ENCODE measurements at regions not wholly inside any gene's neighbourhood (a gene's known extent, or its start where the extent isn't known, plus 50 kb on each side); places are given as distances from the start of the nearest gene placed in this dataset.

DNA sequence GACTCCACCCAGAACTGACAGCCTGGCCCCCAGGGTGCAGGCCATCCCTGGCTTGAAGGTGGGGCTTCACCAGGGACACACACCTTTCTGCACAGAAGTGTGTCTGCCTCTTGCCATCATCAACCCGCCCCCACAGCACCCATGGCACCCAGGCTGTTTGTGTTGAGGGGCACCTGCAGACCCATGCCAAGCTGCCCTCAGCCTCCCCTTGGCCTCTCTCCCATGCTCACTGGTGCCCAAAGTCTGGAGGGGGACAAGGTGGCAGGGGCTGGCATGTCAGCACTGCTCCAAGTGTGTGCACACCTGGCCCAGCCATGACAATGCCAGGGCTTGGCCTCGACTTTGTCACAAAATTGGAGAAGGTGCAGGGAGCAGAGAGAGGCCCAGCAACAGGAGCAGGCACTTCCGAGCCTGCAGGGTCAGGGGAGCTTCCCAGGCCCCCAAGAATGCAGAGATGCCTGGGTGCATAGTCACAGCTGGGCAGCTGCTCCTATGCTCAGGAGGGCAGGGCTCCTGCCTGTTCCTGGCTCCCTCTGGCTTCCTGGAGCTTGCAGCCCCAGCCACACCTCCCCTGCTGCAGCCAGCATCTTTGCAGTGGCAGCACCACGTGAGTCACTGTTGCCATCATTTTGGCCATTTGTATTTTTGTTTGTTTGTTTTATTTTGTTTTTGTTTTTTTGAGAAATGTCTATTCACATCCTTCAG lies 280.6 kb upstream of the UBE2E3 start:
- DNase-seq, result no peak
- Histone ChIP-seq H3K4me3 (no peak overlapping the region), H3K9me3 (no peaks in the 10 kb centered on the region), H3K27me3 (no peaks in the 10 kb centered on the region), H3K36me3 (no peaks in the 10 kb centered on the region), H3K27ac (no peak overlapping the region), H3K4me1 (no peaks in the 10 kb centered on the region)
- intact Hi-C loops (cut with DNase I; ENCODE audit: low total_unique reads), result no loop called here
- TF ChIP-seq CTCF (IDR thresholded peaks at IDR 0.05) (no peak), POLR2A (IDR thresholded peaks at IDR 0.05) (no peak)

- intact Hi-C loops (cut with DNase I; ENCODE audit: low total_unique reads), result no loop called here
- H3K4me3 ChIP-seq, result no peak overlapping the region
- no peak for TF ChIP-seq POLR2A (IDR thresholded peaks at IDR 0.05)
- no peak for TF ChIP-seq CTCF (IDR thresholded peaks at IDR 0.05)
Observed at GRCh38 chr2:180698668-180699067, 281.7 kb upstream of the UBE2E3 start.

GRCh38 chr2:180695586-180696401 lies 284.6 kb upstream of the UBE2E3 start:
- TF ChIP-seq POLR2A (IDR thresholded peaks at IDR 0.05), result no peak
- no peak for TF ChIP-seq CTCF (IDR thresholded peaks at IDR 0.05)
- no peaks in the 10 kb centered on the region for H3K4me1 ChIP-seq
- no peak overlapping the region for H3K27ac ChIP-seq
- no peaks in the 10 kb centered on the region for H3K36me3 ChIP-seq
- intact Hi-C loops (cut with DNase I; ENCODE audit: low total_unique reads), result no loop called here
- no peaks in the 10 kb centered on the region for H3K9me3 ChIP-seq
- DNase-seq, result no peak
- no peak overlapping the region for H3K4me3 ChIP-seq
- H3K27me3 ChIP-seq, result no peaks in the 10 kb centered on the region

More at GRCh38 chr2:180698668-180699067, 281.7 kb upstream of the UBE2E3 start:
- no peaks in the 10 kb centered on the region for H3K4me1 ChIP-seq
- no peaks in the 10 kb centered on the region for H3K27me3 ChIP-seq
- DNase-seq, result no peak
- H3K27ac ChIP-seq, result no peak overlapping the region
- H3K36me3 ChIP-seq, result no peaks in the 10 kb centered on the region
- no peaks in the 10 kb centered on the region for H3K9me3 ChIP-seq

- H3K4me3 ChIP-seq, result no peak overlapping the region
- H3K4me1 ChIP-seq, result no peaks in the 10 kb centered on the region
- H3K36me3 ChIP-seq, result no peaks in the 10 kb centered on the region
- no peak for DNase-seq
- intact Hi-C loops (cut with DNase I; ENCODE audit: low total_unique reads), result no loop called here
- H3K27ac ChIP-seq, result no peak overlapping the region
- TF ChIP-seq CTCF (IDR thresholded peaks at IDR 0.05), result no peak
- no peaks in the 10 kb centered on the region for H3K27me3 ChIP-seq
- no peaks in the 10 kb centered on the region for H3K9me3 ChIP-seq
Observed at GRCh38 chr2:180694445-180695421, 285.7 kb upstream of the UBE2E3 start.
